ENCODE measurements at regions not wholly inside any gene's neighbourhood (a gene's known extent, or its start where the extent isn't known, plus 50 kb on each side); places are given as distances from the start of the nearest gene placed in this dataset.

DNA sequence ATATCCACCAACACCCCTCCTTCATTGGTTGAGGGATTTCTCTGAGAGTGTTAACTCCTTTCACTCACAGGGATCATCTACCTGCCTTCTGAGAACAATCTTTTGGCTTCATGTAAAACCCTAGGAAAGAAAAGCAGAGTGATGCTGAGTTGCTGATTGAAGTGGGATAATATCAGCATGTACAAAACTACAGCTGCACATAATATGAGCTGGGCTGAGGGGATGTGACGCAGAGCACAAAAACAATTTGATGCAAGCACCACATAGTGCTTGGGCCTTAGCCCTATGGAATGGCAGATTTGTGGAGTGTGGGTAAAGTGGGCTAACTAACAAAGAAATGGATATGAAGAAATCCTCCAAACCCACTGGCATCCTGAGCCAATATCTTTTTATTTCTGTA, 267.6 kb upstream of the KCNH8 start:
- no peak for DNase-seq

DNA sequence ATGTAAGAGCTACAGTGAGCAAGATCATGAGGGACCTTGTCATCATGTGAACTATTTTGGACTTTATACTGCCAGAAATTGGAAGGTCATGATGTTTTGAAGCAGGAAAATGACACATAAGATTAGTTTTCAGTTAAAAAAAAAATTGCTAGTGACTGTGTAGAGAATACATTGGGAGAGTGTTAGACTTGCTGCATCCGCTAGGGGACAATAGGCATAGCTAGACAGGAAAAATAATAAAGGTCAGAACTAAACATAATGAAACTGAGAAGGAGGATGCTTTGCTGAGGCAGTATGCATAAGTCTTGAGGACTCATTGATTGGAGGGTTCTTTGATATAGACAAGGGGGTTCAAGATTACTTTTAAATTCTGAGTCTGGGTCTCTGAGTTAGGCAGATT, 275.8 kb upstream of the KCNH8 start:
- DNase-seq = no peak

DNA sequence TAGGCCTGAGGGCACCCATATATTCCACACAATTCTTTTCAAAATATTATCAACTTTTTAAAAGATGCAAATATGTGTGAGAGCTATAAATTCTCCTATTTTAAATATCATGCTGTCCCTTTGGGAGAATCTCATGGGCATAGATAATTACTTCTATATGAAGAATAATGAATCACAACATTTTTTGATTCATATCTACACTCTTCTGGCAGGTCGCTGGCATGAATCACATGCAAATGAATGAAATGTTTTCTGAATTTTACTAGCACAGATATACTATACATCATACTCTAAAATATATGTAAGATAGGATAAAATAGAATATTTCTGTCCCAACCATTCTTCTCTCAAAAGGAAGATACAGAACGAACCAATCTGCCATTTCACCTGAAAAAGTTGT, 277.7 kb upstream of the KCNH8 start:
- no peak for DNase-seq

DNA sequence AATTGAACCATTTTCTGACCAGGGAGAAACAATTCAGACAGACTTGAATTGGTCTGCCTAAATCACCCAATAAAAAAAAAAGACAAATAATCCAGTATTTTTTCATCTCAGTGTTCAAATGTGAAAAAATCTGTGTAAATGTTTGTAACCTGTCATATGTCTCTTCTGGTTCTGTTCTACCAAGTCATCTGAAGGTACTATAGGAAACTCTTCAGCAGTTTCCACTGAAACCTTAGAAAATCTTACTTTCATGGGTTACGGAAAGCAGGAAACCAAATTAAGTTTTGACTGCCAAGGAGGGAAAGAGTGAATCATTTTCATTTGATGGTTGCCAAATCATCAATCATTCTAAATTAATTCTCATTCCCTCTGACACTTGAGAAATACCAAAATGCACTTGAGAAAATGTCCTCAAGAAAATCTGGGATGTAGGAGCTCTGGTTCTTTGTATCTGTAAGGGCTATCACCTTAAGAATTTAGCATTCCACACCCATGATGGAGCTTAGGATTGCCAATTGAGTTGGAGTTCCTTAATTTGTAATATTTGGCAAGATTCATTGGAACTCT, 278.2 kb upstream of the KCNH8 start:
- no peak for DNase-seq

DNA sequence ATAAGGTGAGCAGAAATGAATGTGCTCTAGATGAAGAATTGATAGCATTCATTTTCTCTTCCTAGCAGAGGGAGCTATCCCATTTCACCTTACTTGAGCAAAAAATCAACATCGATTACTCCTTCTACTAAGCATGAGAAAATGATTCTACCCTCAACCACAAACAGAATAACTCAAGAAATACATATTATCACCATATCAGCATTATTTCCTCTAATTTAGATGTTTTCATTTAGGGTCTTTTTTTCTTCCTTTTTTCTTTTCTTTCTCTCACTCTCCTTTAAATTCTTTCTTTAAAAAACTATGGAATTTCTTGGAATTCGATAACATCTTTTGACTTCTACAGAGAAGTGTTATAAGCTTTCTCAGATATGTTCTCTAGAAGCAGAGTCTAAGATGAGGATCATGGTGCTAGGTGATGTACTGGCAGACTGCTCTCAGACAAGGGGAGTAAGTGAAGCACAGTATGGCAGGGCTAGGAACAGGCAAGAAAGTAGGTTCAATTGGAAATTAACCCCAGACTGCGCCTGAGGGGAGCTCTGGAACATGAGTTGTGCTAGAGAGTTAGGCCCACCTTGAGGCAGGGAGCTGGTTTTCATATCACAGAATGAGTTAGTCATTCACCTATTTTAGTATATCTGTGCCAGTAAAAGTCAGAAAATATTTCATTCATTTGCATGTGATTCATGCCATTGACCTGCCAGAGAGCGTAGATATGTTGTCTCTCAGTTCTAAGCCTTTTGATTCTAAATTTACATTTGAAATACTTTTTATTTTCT, 279.2 kb upstream of the KCNH8 start:
- DNase-seq = no peak

DNA sequence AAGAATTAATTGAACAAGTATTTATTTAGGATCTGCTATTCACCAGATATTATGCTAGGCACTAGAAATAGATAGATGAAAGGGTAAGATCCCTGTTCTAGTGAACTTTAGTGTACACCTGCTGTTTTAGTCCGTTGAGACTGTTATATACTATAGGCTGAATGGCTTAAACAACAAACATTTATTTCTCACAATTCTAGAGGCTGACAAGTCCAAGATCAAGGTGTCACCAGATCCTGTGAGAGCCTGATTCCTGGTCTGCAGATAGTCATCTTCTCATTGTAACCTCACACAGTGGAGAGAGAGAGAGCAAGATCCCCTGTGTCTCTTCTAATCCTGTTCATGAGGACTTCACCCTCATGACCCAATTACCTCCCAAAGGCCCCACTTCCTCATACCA, 281.4 kb upstream of the KCNH8 start:
- no peak for DNase-seq

DNA sequence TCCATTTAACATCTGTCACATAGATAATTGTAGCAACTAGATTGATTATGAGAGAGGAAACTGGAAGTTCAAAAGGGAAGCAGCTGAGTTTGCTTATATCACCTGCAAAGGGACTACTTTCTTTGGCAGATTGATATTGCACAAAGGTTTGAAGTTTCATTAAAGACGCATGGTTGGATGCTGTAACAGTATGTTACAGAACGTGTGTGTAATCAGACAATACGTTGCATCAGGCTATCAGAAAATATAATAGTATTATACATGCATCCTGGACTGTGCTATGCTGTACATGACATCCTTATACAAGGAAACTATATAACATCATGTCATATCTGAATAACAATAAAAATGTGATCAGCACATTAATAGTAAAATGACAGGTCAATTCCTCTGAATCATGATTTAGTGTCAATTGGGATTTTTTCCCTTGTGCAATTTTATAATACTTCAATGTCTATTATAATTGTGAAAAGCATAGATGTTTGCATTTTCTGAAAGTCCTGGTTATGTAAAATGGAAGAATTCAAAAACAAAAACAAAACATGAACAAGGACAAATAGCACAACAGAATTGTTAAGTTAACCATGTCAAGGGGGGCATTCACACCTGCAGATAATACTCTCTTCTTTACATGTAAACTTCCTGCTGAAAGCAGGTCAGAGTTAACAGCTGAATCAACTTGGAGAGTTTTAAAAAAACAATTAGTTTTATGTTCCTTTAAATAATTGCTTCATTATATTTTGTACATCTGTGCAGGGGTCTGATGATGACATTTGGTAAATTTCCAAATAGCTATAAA, 283.2 kb upstream of the KCNH8 start:
- DNase-seq = no peak

DNA sequence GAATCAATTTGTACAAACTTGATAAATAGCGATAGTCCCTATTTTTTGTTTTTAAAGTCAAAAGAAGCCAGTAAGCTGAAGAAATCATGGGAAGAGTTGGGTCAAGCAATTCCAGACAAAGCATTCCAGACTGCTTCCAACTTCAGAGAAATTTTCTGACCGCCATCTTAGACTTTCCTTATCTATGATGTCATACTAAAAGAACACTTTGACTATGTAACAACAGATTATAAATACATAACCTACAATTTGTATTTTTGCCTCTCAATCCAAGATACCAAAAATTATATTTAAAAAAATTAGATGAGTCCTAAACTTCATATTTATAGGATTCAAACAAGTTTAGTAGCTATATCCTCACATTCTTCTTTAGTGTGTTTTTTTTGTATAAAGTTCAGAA, 286.2 kb upstream of the KCNH8 start:
- DNase-seq = no peak

DNA sequence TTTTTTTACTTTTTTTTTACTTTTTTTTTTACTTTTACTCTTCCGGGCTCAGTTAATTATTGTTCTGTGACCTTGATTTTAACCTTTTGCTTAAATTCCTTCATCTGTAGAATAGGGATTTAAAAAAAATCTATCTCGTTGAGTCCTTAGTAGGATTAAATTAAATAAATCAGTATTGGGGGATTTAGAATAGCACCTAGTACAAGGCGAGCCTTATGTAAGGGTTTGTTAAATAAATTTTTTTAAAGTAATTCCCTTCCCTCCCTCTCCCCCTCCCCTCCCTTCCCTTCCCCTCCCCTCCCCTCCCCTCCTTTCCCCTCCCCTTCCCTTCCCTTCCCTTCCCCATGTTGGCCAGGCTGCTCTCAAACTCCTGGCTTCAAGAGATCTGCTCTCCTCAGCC, 287.2 kb upstream of the KCNH8 start:
- no peak for DNase-seq

DNA sequence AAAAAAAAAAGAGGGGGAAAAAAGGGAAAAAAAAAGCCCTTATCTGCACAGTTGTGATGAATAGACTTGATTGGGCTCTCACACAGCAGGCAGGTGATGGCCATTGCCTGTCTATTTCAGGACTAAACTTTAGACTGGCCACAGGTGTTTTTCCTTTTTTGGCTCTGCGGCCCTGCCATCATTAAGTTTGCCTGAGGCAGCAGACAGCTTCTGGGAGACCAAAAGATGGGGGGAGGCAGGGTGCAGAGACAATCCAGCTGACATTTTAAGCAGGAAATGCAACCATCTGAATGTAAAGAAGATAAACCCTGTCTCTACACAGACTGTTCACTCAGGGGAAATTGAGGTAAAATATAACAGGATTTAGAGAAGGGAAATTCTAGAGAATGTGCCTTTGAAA, 295.0 kb upstream of the KCNH8 start:
- no peak for DNase-seq

DNA sequence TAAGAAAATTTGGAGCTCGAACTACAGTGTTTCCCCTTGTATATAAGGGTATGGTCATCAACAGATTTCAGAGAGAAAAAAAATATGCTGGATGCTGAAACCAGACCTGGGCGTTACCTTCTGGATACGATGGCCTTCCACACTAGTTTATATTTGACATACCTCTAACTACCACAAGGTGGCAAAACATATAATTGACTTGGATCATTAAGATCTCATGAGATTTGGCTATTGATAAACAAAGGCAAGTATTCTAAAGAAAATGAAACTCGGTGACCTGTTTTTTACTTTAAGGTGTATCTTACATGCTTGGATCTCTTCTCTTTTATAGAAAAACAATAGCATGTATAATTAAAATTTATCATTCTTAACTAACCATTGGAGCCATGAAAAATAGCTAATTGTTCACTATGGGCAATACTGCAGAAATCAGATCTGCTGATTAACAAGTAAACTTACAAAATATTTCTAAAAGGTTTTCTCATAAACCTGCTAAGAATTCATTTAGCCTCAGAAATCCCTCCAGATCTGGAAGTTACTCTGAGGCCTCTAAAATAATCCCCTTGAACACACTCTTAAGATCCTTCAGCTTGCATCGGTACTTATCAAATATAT, 300.6 kb upstream of the KCNH8 start:
- DNase-seq = no peak

DNA sequence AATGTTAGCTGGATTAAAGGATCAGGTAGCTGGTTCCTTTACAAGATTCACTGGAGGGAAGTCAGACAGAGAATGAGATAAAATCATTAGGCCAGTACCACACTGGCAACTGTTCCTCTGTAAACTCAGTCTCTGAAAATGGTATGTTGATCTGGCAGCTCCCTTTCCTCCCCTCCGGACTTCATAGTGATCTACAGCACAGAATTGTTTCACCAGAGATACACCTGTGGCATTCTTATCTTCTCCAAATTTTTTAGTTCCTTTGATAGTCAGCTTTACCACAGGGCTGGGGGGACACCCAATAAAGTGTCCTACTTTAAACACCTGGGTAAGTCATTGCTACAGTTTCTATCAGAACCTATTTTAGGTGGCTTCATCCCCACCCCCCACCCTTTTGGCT, 304.3 kb upstream of the KCNH8 start:
- no peak for DNase-seq

DNA sequence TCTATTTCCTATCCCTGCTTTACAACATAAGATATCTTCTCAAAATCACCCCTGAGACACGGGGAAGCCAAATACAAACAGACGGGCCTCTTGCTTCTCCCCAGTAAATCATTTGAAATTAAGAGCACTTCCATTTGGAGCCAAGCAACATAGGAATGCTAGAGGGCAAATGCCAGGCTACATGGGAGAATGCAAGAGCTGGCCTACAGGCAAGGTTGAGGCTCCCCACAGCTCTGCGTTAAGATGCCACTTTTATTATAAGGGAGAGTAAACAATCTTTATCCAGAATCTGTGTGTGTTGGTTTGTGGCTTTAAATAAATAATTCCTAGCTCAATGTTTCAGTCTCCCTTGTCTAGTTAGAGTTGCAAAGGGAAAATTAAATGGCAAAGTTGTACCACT, 305.1 kb upstream of the KCNH8 start:
- DNase-seq = no peak

DNA sequence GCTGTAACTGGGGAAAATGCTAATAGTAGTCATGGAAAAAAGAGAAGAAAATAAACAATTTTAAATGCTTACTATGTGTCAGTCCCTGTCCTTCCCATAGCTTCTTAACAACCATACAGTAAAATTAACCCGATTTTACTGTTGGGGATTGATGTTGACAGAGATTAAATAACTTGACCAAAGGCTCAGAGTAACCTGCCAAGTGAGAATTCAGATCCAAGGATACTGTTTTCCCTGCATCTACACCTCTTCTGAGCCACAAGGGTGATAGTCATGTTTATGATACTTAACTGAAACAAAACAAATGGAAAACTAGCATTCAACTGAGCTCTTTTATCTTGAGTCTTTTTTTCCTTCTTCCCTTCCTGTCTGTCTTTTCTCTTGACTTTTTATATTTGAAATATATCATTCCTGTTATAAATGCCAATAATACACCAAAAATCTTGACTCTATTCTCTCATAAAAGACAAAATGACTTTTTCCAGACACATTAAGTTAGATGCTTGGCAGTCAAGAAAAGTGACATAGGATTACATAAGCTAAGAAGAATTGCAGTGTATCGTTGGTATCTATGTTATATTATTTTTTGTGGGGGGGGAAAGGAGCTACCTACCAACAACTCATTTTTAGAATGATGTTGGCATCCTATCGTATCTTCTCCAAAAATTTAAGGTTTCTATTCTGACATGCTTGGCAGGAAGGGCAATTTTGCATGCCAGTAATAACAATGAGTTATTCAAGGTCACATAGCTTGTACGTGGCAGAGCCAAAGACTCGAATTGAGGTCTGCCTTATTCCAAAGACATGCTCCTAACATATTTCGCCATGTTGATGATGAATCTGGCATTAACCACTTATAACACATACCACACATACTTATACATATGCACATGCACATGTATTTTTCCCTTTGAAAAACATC, 306.6 kb upstream of the KCNH8 start:
- DNase-seq = no peak

DNA sequence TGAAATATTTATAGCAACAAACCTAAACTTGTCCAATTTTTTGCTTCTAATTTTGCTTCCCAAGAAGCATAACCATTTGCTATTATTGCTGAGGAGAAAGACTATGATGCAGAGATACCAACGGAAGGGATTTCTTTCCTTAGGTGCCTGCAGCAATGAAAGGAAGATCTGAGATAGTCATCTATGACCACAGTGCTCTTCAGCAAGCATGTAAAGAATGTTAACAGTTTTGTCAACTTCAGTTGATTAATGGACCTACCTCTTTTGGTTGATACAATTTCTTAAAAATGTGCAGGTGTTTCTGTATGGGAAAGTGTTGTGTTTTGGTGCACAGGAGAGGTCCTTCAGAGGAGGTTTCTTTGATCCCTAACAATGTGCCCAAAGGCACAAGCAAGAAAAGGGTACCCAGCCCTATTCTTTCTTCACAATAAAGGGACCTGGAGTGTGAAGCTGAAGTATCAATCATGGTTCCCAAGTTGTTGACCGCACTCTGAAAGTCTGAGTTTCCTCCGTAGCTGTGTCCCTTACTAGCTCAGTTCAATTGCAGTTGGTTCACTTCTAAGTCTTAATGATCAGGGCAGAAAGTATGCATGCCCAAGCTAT, 307.7 kb upstream of the KCNH8 start:
- DNase-seq = no peak

DNA sequence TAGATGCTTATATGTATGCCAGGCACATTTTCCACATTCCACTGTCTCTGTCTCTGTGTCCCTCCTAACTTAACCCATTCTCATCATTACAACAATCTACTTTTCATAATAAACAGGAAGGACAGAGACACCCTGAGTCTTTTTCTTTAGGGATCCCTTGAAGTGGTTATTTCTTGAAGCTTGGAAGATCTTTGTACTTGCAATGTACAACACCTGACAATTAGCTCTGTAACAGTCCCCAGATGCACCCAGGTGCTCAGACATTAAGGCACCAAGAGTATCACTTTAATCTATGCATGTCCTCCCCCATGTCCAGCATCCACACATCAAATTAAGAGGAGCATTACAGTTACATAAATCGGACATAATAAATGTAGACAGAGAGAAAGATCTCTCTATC, 309.6 kb upstream of the KCNH8 start:
- no peak for DNase-seq

DNA sequence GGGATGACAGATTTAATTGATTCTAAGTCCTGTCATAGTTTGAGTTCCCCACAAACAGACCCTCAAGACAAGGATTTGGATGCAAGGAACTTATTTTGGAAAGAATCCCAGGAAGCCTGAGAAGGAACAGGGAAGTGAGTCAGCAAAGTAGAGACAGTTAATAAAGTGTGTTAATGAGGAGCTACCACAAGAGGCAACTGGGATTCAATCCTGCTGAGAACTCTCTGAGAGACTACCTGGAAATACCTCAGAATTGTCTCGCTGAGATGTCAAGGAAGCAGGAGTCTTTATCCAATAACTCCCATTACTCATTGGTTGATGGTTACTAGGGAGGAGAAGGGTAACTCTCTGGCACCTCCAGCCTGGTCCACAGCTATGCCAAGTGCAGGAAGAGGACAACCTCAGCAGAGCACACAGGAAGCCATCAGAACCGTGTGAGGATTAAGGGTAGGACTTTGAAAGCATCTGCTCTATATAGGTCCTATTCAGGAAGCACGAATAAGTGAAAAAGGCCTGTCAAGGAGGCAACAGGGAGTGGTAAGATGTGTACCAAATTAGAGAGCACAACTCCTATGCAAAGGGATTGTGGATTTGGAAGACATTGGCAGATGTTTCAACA, 311.1 kb upstream of the KCNH8 start:
- DNase-seq = no peak

DNA sequence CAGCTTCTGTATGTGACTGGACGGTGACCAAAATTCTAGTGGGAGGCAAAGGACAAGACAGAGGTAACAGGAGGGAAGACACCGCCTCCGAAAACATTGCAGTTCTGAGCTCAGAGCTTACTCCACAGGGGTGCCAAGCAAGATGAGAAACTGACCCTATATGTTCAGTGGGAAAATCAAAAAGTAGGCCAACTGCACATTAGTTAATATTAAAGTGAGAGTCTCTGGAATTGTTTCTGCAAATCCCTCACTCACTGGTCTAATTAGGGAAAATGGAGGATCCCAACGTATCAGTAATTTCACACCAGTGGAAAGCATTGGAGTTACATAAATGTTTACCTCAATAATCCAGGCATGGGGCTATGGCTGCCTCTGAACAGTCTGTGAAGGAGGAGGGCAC, 313.3 kb upstream of the KCNH8 start:
- no peak for DNase-seq

DNA sequence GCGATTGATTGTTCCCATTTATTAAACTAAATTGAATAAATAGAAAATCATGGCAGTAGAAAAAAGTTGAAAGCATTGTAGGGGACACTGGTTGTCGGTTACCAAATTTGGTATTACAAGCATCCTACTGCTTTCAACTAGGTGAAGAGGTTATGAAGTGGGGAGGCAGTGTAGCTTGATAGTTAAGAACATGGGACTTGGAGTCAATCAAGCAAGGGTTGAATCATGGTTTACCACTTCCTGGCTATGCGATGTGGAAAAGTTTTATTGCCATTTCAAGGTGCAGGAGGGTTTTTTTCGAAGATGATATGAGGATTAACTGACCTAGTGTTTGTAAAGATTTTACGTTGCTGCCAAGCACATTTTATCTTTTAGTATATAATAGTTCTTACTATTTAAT, 318.2 kb upstream of the KCNH8 start:
- no peak for DNase-seq

DNA sequence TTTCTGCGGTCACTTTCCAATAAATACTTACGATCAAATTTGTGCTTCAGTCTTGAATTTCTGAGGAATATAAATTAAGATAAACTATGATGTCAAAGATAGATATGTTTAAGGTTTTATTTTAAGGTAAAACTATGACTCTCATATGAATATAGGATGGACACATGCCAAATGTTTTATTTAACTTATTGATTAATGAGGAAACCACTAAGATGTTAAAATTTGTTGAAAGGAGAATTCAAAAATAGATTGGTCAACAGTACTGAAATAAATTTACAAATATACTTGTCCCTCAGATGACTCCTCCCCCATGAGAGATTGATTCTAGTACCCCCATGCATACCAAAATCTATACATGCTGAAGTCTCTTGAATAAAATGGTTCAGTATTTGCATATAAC, 319.7 kb upstream of the KCNH8 start:
- DNase-seq = no peak

DNA sequence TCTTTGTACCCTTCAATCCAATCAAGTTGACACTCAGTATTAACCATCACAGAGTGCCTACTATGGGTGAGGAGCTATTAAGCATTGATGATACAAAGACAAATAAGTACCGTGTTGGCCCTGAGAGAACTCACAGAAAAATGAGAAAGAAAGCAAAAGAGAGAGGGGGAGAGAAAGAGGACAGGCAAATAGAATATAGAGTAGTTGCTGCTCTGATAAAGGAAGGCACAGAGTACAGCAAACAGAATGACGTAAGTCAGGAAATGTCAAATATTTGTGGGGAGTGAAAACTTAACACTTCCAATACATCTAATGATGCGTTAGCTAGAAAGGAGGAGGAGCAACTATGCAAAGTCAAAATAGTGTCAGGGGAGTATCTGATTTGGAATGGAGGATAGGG, 320.6 kb upstream of the KCNH8 start:
- no peak for DNase-seq

DNA sequence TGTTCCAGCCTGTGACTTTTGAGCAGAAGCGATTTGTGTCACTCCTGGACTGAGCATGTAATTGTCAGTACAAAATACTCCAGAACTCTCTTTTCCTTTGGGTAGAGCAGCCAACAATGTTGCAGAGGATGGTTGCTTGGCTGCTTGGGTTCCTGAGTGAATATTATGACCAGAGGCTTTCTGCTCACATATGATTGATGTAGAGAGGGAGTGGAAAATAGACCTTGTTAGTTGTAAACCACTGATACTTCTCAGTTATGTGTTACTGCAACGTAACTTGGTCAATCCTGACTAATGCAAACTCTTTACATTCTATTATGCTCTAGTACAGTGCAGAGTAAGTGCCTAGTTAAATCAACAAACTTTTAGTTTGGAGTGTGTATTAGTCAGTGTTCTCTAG, 322.6 kb upstream of the KCNH8 start:
- DNase-seq = no peak

Measured in NCI-H1694 treated with DMSO at 0.1 percent for 48 hours (cell line).